SK-N-SH treated with all-trans-retinoic acid at 6 μM for 48 hours (cell line): ENCODE measurements at regions not wholly inside any gene's neighbourhood (a gene's known extent, or its start where the extent isn't known, plus 50 kb on each side); places are given as distances from the start of the nearest gene placed in this dataset.

Experiments used
- BACH2 ChIP-seq: fragments of 250-450 bp; sonication (Bioruptor Pico); IDR thresholded peaks from 2 replicates; pipeline ENCODE4 v1.9.0; 2021; ENCODE audit warnings: mild to moderate bottlenecking, borderline replicate concordance
- ESRRG ChIP-seq: fragments of 250-450 bp; sonication (Bioruptor Pico); IDR thresholded peaks from 2 replicates; pipeline ENCODE4 v1.6.1; 2021; ENCODE audit warnings: mild to moderate bottlenecking
- PPARA ChIP-seq: fragments of 250-450 bp; sonication (Bioruptor Pico); IDR thresholded peaks from 2 replicates; pipeline ENCODE4 v1.5.0; 2020; ENCODE audit warnings: mild to moderate bottlenecking, borderline replicate concordance
- SNAI2 ChIP-seq: fragments of 250-450 bp; sonication (Bioruptor Pico); IDR thresholded peaks from 2 replicates; pipeline ENCODE4 v1.5.0; 2020; ENCODE audit warnings: mild to moderate bottlenecking, moderate library complexity
- TOX ChIP-seq: fragments of 250-450 bp; sonication (Bioruptor Pico); IDR thresholded peaks from 2 replicates; pipeline ENCODE4 v1.8.0; 2021; ENCODE audit warnings: mild to moderate bottlenecking, moderate library complexity, borderline replicate concordance
- ZFP3 ChIP-seq: fragments of 250-450 bp; sonication (Bioruptor Pico); IDR thresholded peaks from 2 replicates; pipeline ENCODE4 v1.5.0; 2020; ENCODE audit warnings: mild to moderate bottlenecking, moderate library complexity
- ZNF565 ChIP-seq: fragments of 450-650 bp; formaldehyde crosslinking; conservative IDR thresholded peaks from 2 replicates; pipeline ENCODE4 v1.5.0; 2020; ENCODE audit warnings: low read depth, mild to moderate bottlenecking, moderate library complexity
- TF ChIP-seq, protein P1 (sequence below): fragments of 250-450 bp; sonication (Bioruptor Pico); IDR thresholded peaks from 2 replicates; pipeline ENCODE4 v1.5.1; 2020; ENCODE audit warnings: low read depth, mild to moderate bottlenecking, moderate library complexity
- TF ChIP-seq, protein P2 (sequence below): fragments of 250-450 bp; sonication (Bioruptor Pico); IDR thresholded peaks from 2 replicates; pipeline ENCODE4 v1.5.1; 2021; ENCODE audit warnings: mild to moderate bottlenecking, moderate library complexity
- TF ChIP-seq, protein P3 (sequence below): fragments of 250-450 bp; sonication (Bioruptor Pico); IDR thresholded peaks from 2 replicates; pipeline ENCODE4 v1.5.0; 2020; ENCODE audit warnings: mild to moderate bottlenecking, moderate library complexity

DNA sequence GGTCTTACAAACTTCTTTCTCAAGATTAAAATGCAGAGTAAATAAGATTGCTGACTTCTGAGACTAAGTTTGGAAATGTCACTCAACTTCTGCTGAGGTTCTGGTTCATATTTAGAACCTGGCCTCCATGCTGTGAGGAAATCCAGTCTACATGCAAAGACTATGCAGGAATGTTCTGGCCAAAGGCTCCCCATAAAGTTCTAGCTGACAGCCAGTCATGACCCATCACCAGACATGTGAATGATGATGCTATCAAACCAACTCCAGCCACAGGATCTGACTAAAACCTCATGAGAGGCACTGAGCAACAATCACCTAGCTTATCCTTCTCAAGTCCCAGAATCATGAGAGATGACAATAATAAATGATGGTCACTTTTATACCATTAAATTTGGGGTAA, 935.1 kb upstream of the MAP3K7 start:
- no peak for TF ChIP-seq PPARA (CRISPR knock-in tag)
- no peak for TF ChIP-seq ESRRG (CRISPR knock-in tag)
- TF ChIP-seq, protein P1, sequence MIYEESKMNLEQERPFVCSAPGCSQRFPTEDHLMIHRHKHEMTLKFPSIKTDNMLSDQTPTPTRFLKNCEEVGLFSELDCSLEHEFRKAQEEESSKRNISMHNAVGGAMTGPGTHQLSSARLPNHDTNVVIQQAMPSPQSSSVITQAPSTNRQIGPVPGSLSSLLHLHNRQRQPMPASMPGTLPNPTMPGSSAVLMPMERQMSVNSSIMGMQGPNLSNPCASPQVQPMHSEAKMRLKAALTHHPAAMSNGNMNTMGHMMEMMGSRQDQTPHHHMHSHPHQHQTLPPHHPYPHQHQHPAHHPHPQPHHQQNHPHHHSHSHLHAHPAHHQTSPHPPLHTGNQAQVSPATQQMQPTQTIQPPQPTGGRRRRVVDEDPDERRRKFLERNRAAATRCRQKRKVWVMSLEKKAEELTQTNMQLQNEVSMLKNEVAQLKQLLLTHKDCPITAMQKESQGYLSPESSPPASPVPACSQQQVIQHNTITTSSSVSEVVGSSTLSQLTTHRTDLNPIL (CRISPR knock-in tag) = no peak
- no peak for TF ChIP-seq BACH2 (CRISPR knock-in tag)
- no peak for TF ChIP-seq ZFP3 (CRISPR knock-in tag)
- no peak for TF ChIP-seq TOX (CRISPR knock-in tag)
- TF ChIP-seq, protein P2, sequence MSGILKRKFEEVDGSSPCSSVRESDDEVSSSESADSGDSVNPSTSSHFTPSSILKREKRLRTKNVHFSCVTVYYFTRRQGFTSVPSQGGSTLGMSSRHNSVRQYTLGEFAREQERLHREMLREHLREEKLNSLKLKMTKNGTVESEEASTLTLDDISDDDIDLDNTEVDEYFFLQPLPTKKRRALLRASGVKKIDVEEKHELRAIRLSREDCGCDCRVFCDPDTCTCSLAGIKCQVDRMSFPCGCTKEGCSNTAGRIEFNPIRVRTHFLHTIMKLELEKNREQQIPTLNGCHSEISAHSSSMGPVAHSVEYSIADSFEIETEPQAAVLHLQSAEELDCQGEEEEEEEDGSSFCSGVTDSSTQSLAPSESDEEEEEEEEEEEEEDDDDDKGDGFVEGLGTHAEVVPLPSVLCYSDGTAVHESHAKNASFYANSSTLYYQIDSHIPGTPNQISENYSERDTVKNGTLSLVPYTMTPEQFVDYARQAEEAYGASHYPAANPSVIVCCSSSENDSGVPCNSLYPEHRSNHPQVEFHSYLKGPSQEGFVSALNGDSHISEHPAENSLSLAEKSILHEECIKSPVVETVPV (CRISPR knock-in tag) = no peak
- TF ChIP-seq, protein P3, sequence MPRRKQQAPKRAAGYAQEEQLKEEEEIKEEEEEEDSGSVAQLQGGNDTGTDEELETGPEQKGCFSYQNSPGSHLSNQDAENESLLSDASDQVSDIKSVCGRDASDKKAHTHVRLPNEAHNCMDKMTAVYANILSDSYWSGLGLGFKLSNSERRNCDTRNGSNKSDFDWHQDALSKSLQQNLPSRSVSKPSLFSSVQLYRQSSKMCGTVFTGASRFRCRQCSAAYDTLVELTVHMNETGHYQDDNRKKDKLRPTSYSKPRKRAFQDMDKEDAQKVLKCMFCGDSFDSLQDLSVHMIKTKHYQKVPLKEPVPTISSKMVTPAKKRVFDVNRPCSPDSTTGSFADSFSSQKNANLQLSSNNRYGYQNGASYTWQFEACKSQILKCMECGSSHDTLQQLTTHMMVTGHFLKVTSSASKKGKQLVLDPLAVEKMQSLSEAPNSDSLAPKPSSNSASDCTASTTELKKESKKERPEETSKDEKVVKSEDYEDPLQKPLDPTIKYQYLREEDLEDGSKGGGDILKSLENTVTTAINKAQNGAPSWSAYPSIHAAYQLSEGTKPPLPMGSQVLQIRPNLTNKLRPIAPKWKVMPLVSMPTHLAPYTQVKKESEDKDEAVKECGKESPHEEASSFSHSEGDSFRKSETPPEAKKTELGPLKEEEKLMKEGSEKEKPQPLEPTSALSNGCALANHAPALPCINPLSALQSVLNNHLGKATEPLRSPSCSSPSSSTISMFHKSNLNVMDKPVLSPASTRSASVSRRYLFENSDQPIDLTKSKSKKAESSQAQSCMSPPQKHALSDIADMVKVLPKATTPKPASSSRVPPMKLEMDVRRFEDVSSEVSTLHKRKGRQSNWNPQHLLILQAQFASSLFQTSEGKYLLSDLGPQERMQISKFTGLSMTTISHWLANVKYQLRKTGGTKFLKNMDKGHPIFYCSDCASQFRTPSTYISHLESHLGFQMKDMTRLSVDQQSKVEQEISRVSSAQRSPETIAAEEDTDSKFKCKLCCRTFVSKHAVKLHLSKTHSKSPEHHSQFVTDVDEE (CRISPR knock-in tag) = no peak
- TF ChIP-seq SNAI2 = no peak
- no peak for TF ChIP-seq ZNF565 (CRISPR knock-in tag)
